ENCODE measurements at regions not wholly inside any gene's neighbourhood (a gene's known extent, or its start where the extent isn't known, plus 50 kb on each side); places are given as distances from the start of the nearest gene placed in this dataset.

- in situ Hi-C loops (cut with HindIII; ENCODE audit: low pct_ligation_motif_present, low pct_unique_long_range_greater_than_20kb, low sequenced_read_pairs), result no loop called here
- DNase-seq, result no peak
Measured at GRCh38 chr12:71071536-71072097, 86.2 kb downstream of the TSPAN8 start.

- in situ Hi-C loops (cut with HindIII; ENCODE audit: low pct_ligation_motif_present, low pct_unique_long_range_greater_than_20kb, low sequenced_read_pairs), result no loop called here
- DNase-seq, result no peak
Measured at GRCh38 chr12:71070416-71071128, 87.2 kb downstream of the TSPAN8 start.

GRCh38 chr12:71069311-71069710 lies 88.5 kb downstream of the TSPAN8 start:
- no peak for DNase-seq
- in situ Hi-C loops (cut with HindIII; ENCODE audit: low pct_ligation_motif_present, low pct_unique_long_range_greater_than_20kb, low sequenced_read_pairs), result no loop called here

- no peak for DNase-seq
- in situ Hi-C loops (cut with HindIII; ENCODE audit: low pct_ligation_motif_present, low pct_unique_long_range_greater_than_20kb, low sequenced_read_pairs), result no loop called here
Measured at GRCh38 chr12:71063087-71063486, 94.7 kb downstream of the TSPAN8 start.

- in situ Hi-C loops (cut with HindIII; ENCODE audit: low pct_ligation_motif_present, low pct_unique_long_range_greater_than_20kb, low sequenced_read_pairs), result no loop called here
- no peak for DNase-seq
Measured at GRCh38 chr12:71061451-71061850, 96.3 kb downstream of the TSPAN8 start.

GRCh38 chr12:71060426-71060825 lies 97.4 kb downstream of the TSPAN8 start:
- in situ Hi-C loops (cut with HindIII; ENCODE audit: low pct_ligation_motif_present, low pct_unique_long_range_greater_than_20kb, low sequenced_read_pairs), result no loop called here

GRCh38 chr12:71057330-71057729 lies 100.5 kb downstream of the TSPAN8 start:
- in situ Hi-C loops (cut with HindIII; ENCODE audit: low pct_ligation_motif_present, low pct_unique_long_range_greater_than_20kb, low sequenced_read_pairs), result no loop called here
- no peak for DNase-seq

More at GRCh38 chr12:71060426-71060825, 97.4 kb downstream of the TSPAN8 start:
- DNase-seq, result no peak

GRCh38 chr12:71054551-71054950 lies 103.2 kb downstream of the TSPAN8 start:
- in situ Hi-C loops (cut with HindIII; ENCODE audit: low pct_ligation_motif_present, low pct_unique_long_range_greater_than_20kb, low sequenced_read_pairs), result no loop called here
- no peak for DNase-seq

- in situ Hi-C loops (cut with HindIII; ENCODE audit: low pct_ligation_motif_present, low pct_unique_long_range_greater_than_20kb, low sequenced_read_pairs), result no loop called here
Measured at GRCh38 chr12:71046215-71046614, 111.6 kb downstream of the TSPAN8 start.

GRCh38 chr12:71045781-71046180 lies 112.0 kb downstream of the TSPAN8 start:
- no peak for DNase-seq
- in situ Hi-C loops (cut with HindIII; ENCODE audit: low pct_ligation_motif_present, low pct_unique_long_range_greater_than_20kb, low sequenced_read_pairs), result no loop called here

More at GRCh38 chr12:71046215-71046614, 111.6 kb downstream of the TSPAN8 start:
- DNase-seq, result no peak

GRCh38 chr12:71041476-71041875 lies 116.3 kb downstream of the TSPAN8 start:
- no peak for DNase-seq
- in situ Hi-C loops (cut with HindIII; ENCODE audit: low pct_ligation_motif_present, low pct_unique_long_range_greater_than_20kb, low sequenced_read_pairs), result no loop called here

- in situ Hi-C loops (cut with HindIII; ENCODE audit: low pct_ligation_motif_present, low pct_unique_long_range_greater_than_20kb, low sequenced_read_pairs), result no loop called here
- DNase-seq, result no peak
Measured at GRCh38 chr12:71038960-71039359, 118.4 kb upstream of the PTPRR start.

GRCh38 chr12:71036526-71036925 lies 116.0 kb upstream of the PTPRR start:
- no peak for DNase-seq
- in situ Hi-C loops (cut with HindIII; ENCODE audit: low pct_ligation_motif_present, low pct_unique_long_range_greater_than_20kb, low sequenced_read_pairs), result no loop called here

- no peak for DNase-seq
- in situ Hi-C loops (cut with HindIII; ENCODE audit: low pct_ligation_motif_present, low pct_unique_long_range_greater_than_20kb, low sequenced_read_pairs), result no loop called here
Measured at GRCh38 chr12:71032933-71033332, 112.4 kb upstream of the PTPRR start.

- DNase-seq, result no peak
- in situ Hi-C loops (cut with HindIII; ENCODE audit: low pct_ligation_motif_present, low pct_unique_long_range_greater_than_20kb, low sequenced_read_pairs), result no loop called here
Measured at GRCh38 chr12:71029302-71029701, 108.8 kb upstream of the PTPRR start.

- in situ Hi-C loops (cut with HindIII; ENCODE audit: low pct_ligation_motif_present, low pct_unique_long_range_greater_than_20kb, low sequenced_read_pairs), result no loop called here
Measured at GRCh38 chr12:71027856-71028255, 107.3 kb upstream of the PTPRR start.

GRCh38 chr12:71024827-71025226 lies 104.3 kb upstream of the PTPRR start:
- in situ Hi-C loops (cut with HindIII; ENCODE audit: low pct_ligation_motif_present, low pct_unique_long_range_greater_than_20kb, low sequenced_read_pairs), result no loop called here
- DNase-seq, result no peak

More at GRCh38 chr12:71027856-71028255, 107.3 kb upstream of the PTPRR start:
- no peak for DNase-seq

GRCh38 chr12:71024281-71024680 lies 103.7 kb upstream of the PTPRR start:
- in situ Hi-C loops (cut with HindIII; ENCODE audit: low pct_ligation_motif_present, low pct_unique_long_range_greater_than_20kb, low sequenced_read_pairs), result no loop called here
- DNase-seq, result no peak

GRCh38 chr12:71021491-71021890 lies 101.0 kb upstream of the PTPRR start:
- DNase-seq, result no peak
- in situ Hi-C loops (cut with HindIII; ENCODE audit: low pct_ligation_motif_present, low pct_unique_long_range_greater_than_20kb, low sequenced_read_pairs), result no loop called here

- in situ Hi-C loops (cut with HindIII; ENCODE audit: low pct_ligation_motif_present, low pct_unique_long_range_greater_than_20kb, low sequenced_read_pairs), result no loop called here
Measured at GRCh38 chr12:71019282-71019831, 98.8 kb upstream of the PTPRR start.

More at GRCh38 chr12:71019282-71019831, 98.8 kb upstream of the PTPRR start:
- DNase-seq, result no peak
